ENCODE measurements at regions not wholly inside any gene's neighbourhood (a gene's known extent, or its start where the extent isn't known, plus 50 kb on each side); places are given as distances from the start of the nearest gene placed in this dataset.

DNA sequence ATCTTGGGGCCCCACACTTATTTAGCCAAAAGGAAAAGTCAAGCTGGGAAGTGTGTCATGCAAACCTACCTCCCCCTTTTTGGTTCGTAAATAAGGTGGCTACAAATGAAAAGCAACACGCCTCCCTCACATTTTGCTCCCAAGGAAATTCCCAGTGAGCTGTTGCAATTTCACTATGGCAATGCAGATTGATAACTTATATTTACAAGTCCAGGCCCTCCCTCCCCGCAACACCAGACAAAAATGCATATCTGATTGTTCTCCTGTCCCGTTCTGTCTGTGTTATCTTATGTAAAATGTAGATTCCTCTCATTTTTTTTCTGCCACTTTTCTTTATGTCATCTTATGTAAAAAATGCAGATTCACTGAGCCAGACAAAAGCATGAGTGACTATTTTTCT, 1305.3 kb downstream of the SLITRK5 start (continued):
- no peak for TF ChIP-seq FOXA1 (IDR thresholded peaks at IDR 0.05)
- TF ChIP-seq SP1 (IDR thresholded peaks at IDR 0.05) = no peak
- TF ChIP-seq TAF1 (conservative IDR thresholded peaks at IDR 0.05) = no peak
- no peak for TF ChIP-seq EGR1 (IDR thresholded peaks at IDR 0.05; ENCODE audit: low read depth in 2 of 2)

DNA sequence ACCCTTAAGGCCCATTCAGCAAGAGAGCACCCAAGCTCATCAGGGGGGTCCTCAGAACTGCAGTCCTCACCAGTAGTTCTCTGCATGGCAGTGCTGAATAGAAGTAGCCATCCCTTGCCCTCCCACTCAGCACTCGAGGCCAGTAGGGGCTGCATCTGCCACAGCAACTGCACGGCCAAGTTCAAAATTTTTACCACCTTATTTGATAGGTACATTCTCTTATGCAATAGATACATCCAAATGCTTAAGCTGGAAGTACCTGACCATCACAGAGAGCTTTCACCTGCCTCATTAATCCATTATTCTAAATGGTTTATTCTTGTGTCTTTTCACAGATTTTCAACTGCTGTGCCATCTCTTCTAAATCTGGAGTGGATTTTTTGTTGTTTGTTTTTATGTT, 1307.4 kb downstream of the SLITRK5 start:
- no peaks in the 10 kb centered on the region for H3K9me3 ChIP-seq (ENCODE audit: control insufficient read depth in 4 of 4, low read length in 3 of 4)
- H3K27me3 ChIP-seq (ENCODE audit: control insufficient read depth in 4 of 4, insufficient read depth in 4 of 4, low read length in 3 of 4) = no peaks in the 10 kb centered on the region
- H3K36me3 ChIP-seq (ENCODE audit: control insufficient read depth in 4 of 4, insufficient read depth in 3 of 4, low read depth in 1 of 4, low read length in 3 of 4) = no peaks in the 10 kb centered on the region
- TF ChIP-seq GABPA (IDR thresholded peaks at IDR 0.05 in 1 of 2, conservative IDR thresholded peaks at IDR 0.05 in 1 of 2) = no peak
- TF ChIP-seq, protein P1, sequence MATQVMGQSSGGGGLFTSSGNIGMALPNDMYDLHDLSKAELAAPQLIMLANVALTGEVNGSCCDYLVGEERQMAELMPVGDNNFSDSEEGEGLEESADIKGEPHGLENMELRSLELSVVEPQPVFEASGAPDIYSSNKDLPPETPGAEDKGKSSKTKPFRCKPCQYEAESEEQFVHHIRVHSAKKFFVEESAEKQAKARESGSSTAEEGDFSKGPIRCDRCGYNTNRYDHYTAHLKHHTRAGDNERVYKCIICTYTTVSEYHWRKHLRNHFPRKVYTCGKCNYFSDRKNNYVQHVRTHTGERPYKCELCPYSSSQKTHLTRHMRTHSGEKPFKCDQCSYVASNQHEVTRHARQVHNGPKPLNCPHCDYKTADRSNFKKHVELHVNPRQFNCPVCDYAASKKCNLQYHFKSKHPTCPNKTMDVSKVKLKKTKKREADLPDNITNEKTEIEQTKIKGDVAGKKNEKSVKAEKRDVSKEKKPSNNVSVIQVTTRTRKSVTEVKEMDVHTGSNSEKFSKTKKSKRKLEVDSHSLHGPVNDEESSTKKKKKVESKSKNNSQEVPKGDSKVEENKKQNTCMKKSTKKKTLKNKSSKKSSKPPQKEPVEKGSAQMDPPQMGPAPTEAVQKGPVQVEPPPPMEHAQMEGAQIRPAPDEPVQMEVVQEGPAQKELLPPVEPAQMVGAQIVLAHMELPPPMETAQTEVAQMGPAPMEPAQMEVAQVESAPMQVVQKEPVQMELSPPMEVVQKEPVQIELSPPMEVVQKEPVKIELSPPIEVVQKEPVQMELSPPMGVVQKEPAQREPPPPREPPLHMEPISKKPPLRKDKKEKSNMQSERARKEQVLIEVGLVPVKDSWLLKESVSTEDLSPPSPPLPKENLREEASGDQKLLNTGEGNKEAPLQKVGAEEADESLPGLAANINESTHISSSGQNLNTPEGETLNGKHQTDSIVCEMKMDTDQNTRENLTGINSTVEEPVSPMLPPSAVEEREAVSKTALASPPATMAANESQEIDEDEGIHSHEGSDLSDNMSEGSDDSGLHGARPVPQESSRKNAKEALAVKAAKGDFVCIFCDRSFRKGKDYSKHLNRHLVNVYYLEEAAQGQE (IDR thresholded peaks at IDR 0.05) = no peak
- TF ChIP-seq EGR1 (IDR thresholded peaks at IDR 0.05; ENCODE audit: low read depth in 2 of 2) = no peak
- TF ChIP-seq, protein P2, sequence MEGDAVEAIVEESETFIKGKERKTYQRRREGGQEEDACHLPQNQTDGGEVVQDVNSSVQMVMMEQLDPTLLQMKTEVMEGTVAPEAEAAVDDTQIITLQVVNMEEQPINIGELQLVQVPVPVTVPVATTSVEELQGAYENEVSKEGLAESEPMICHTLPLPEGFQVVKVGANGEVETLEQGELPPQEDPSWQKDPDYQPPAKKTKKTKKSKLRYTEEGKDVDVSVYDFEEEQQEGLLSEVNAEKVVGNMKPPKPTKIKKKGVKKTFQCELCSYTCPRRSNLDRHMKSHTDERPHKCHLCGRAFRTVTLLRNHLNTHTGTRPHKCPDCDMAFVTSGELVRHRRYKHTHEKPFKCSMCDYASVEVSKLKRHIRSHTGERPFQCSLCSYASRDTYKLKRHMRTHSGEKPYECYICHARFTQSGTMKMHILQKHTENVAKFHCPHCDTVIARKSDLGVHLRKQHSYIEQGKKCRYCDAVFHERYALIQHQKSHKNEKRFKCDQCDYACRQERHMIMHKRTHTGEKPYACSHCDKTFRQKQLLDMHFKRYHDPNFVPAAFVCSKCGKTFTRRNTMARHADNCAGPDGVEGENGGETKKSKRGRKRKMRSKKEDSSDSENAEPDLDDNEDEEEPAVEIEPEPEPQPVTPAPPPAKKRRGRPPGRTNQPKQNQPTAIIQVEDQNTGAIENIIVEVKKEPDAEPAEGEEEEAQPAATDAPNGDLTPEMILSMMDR (IDR thresholded peaks at IDR 0.05; ENCODE audit: low read depth, low read length, missing input control) = no peak
- TF ChIP-seq SP1 (IDR thresholded peaks at IDR 0.05) = no peak
- TF ChIP-seq, protein P3, sequence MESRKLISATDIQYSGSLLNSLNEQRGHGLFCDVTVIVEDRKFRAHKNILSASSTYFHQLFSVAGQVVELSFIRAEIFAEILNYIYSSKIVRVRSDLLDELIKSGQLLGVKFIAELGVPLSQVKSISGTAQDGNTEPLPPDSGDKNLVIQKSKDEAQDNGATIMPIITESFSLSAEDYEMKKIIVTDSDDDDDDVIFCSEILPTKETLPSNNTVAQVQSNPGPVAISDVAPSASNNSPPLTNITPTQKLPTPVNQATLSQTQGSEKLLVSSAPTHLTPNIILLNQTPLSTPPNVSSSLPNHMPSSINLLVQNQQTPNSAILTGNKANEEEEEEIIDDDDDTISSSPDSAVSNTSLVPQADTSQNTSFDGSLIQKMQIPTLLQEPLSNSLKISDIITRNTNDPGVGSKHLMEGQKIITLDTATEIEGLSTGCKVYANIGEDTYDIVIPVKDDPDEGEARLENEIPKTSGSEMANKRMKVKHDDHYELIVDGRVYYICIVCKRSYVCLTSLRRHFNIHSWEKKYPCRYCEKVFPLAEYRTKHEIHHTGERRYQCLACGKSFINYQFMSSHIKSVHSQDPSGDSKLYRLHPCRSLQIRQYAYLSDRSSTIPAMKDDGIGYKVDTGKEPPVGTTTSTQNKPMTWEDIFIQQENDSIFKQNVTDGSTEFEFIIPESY (IDR thresholded peaks at IDR 0.05) = no peak
- TF ChIP-seq RXRA (IDR thresholded peaks at IDR 0.05) = no peak
- TF ChIP-seq YY1 (IDR thresholded peaks at IDR 0.05) = no peak
- no peak for TF ChIP-seq NR2F2 (IDR thresholded peaks at IDR 0.05)
- TF ChIP-seq FOXA2 (IDR thresholded peaks at IDR 0.05) = no peak
- TF ChIP-seq HNF4G (IDR thresholded peaks at IDR 0.05) = no peak
- no peak for TF ChIP-seq JUND (IDR thresholded peaks at IDR 0.05)
- no peak for DNase-seq (ENCODE audit: low spot score)
- H3K27ac ChIP-seq (ENCODE audit: low read depth in 1 of 2, low read length in 2 of 2) = no peak overlapping the region
- H3K4me1 ChIP-seq (ENCODE audit: control insufficient read depth in 4 of 4, insufficient read depth in 4 of 4, low read length in 3 of 4) = no peaks in the 10 kb centered on the region
- no peak overlapping the region for H3K9ac ChIP-seq (ENCODE audit: low read depth in 1 of 2, low read length in 2 of 2)
- H3K4me3 ChIP-seq (ENCODE audit: low read depth in 1 of 3, low read length in 3 of 3) = no peak overlapping the region
- WGBS = 50% methylated on average over 2 of the region's 2 CpGs

Data from liver (tissue), 8 donors.